NK-92 treated with Interleukin-12 subunit alpha and Interleukin-12 subunit beta, amount 100 ng/mL, for 24 hours (cell line): ENCODE measurements at regions not wholly inside any gene's neighbourhood (a gene's known extent, or its start where the extent isn't known, plus 50 kb on each side); places are given as distances from the start of the nearest gene placed in this dataset.

Experiments used
- DNase-seq: peaks from one replicate; lab custom pipeline; 2025; lab: John Stamatoyannopoulos, UW

GRCh38 chr13:34816245-34816884 lies 125.7 kb upstream of the NBEA start:
- no peak for DNase-seq

- DNase-seq, result no peak
Measured at GRCh38 chr13:34816908-34817665, 125.0 kb upstream of the NBEA start.

- no peak for DNase-seq
Measured at GRCh38 chr13:34822650-34823049, 119.4 kb upstream of the NBEA start.

GRCh38 chr13:34826432-34826831 lies 115.6 kb upstream of the NBEA start:
- no peak for DNase-seq

GRCh38 chr13:34833562-34834182 lies 108.4 kb upstream of the NBEA start:
- no peak for DNase-seq

- DNase-seq, result no peak
Measured at GRCh38 chr13:34842466-34842865, 99.6 kb upstream of the NBEA start.

GRCh38 chr13:34847766-34848165 lies 94.3 kb upstream of the NBEA start:
- no peak for DNase-seq

GRCh38 chr13:34849406-34849805 lies 92.7 kb upstream of the NBEA start:
- DNase-seq, result no peak

GRCh38 chr13:34853161-34853560 lies 88.9 kb upstream of the NBEA start:
- no peak for DNase-seq

- DNase-seq, result no peak
Measured at GRCh38 chr13:34857558-34858325, 84.3 kb upstream of the NBEA start.

- DNase-seq, result no peak
Measured at GRCh38 chr13:34862311-34862710, 79.8 kb upstream of the NBEA start.

GRCh38 chr13:34862716-34863115 lies 79.4 kb upstream of the NBEA start:
- no peak for DNase-seq

- DNase-seq, result peak; percentile 4
Measured at GRCh38 chr13:34863360-34864135, 78.5 kb upstream of the NBEA start.

- DNase-seq, result no peak
Measured at GRCh38 chr13:34864671-34865070, 77.4 kb upstream of the NBEA start.

GRCh38 chr13:34867590-34867989 lies 74.5 kb upstream of the NBEA start:
- DNase-seq, result no peak

- no peak for DNase-seq
Measured at GRCh38 chr13:34868733-34869132, 73.3 kb upstream of the NBEA start.

- no peak for DNase-seq
Measured at GRCh38 chr13:34869696-34870095, 72.4 kb upstream of the NBEA start.

GRCh38 chr13:34878329-34878728 lies 63.7 kb upstream of the NBEA start:
- DNase-seq, result no peak

GRCh38 chr13:34879851-34880250 lies 62.2 kb upstream of the NBEA start:
- DNase-seq, result no peak

- no peak for DNase-seq
Measured at GRCh38 chr13:34881494-34881893, 60.6 kb upstream of the NBEA start.

GRCh38 chr13:34883396-34883795 lies 58.7 kb upstream of the NBEA start:
- DNase-seq, result no peak

GRCh38 chr13:34884366-34884765 lies 57.7 kb upstream of the NBEA start:
- no peak for DNase-seq
